ENCODE measurements at regions not wholly inside any gene's neighbourhood (a gene's known extent, or its start where the extent isn't known, plus 50 kb on each side); places are given as distances from the start of the nearest gene placed in this dataset.
"Not testable (repeated sequence)": the region's sequence is repeated elsewhere in the genome, so short reads cannot be mapped to it uniquely, and the experiment has no call there.

DNA sequence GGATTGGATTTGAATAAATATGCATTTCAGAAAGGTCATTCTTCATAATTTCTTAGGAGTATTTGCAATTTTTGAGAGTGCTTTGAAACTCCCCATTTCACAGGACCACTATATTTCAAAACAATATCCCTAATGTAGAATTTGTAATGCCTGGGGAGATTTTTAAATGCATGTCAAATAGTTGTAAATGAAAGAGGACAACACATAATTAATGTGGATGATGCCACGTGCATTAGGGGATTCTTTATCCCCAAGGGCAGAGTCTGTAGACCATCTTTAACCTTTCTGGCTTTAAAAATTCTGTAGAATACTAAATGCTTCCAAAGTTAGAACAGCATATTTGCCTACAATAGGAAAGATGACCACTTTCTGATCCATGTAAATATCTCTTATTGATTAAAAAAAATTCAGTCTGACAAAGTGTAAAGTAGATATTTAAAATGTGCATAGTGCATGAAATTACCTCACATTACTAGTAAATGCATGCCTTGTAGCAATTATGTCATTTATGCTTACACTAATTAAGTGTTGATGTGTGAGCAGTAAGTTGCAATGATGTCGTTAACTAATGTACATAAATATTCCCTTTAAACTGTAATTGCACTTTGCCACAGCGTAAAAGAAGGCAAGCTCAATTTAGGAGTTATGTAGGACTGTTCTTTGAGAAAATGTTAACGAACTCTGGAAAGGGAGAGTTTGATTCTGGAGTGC lies 416.1 kb downstream of the PSAT1 start:
- H3K9ac ChIP-seq (ENCODE audit: low read length), result no peak overlapping the region
- H3K9me3 ChIP-seq (ENCODE audit: insufficient read depth, low read length), result no peaks in the 10 kb centered on the region
- H4K20me1 ChIP-seq (ENCODE audit: low read depth, low read length), result no peaks in the 10 kb centered on the region
- TF ChIP-seq, protein P1, sequence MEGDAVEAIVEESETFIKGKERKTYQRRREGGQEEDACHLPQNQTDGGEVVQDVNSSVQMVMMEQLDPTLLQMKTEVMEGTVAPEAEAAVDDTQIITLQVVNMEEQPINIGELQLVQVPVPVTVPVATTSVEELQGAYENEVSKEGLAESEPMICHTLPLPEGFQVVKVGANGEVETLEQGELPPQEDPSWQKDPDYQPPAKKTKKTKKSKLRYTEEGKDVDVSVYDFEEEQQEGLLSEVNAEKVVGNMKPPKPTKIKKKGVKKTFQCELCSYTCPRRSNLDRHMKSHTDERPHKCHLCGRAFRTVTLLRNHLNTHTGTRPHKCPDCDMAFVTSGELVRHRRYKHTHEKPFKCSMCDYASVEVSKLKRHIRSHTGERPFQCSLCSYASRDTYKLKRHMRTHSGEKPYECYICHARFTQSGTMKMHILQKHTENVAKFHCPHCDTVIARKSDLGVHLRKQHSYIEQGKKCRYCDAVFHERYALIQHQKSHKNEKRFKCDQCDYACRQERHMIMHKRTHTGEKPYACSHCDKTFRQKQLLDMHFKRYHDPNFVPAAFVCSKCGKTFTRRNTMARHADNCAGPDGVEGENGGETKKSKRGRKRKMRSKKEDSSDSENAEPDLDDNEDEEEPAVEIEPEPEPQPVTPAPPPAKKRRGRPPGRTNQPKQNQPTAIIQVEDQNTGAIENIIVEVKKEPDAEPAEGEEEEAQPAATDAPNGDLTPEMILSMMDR (IDR thresholded peaks at IDR 0.05; ENCODE audit: insufficient read depth, low read length, poor library complexity, severe bottlenecking), result no peak
- TF ChIP-seq EZH2phosphoT487 (conservative IDR thresholded peaks at IDR 0.05; ENCODE audit: low read length), result no peak
- H3K79me2 ChIP-seq (ENCODE audit: insufficient read depth, low read length), result no peaks in the 10 kb centered on the region
- no peaks in the 10 kb centered on the region for H3K9me2 ChIP-seq (replicated peaks; ENCODE audit: insufficient read depth, low read length)
- H3K4me2 ChIP-seq (ENCODE audit: low read depth, low read length, poor library complexity, severe bottlenecking), result no peak overlapping the region
- H3K4me3 ChIP-seq (ENCODE audit: insufficient read depth, low read length, poor library complexity, severe bottlenecking), result no peak overlapping the region
- no peak overlapping the region for H2AFZ ChIP-seq (ENCODE audit: low read depth, low read length, severe bottlenecking)
- H3K27me3 ChIP-seq (ENCODE audit: low read length), result no peaks in the 10 kb centered on the region
- peaks cover 5% of the 10 kb centered on the region; the same call in 1 of the 2 replicates for H3K36me3 ChIP-seq (ENCODE audit: low read length)
- no peak overlapping the region for H3K27ac ChIP-seq (ENCODE audit: low read depth, low read length)
- H3F3A ChIP-seq (ENCODE audit: insufficient read depth), result no peaks in the 10 kb centered on the region

DNA sequence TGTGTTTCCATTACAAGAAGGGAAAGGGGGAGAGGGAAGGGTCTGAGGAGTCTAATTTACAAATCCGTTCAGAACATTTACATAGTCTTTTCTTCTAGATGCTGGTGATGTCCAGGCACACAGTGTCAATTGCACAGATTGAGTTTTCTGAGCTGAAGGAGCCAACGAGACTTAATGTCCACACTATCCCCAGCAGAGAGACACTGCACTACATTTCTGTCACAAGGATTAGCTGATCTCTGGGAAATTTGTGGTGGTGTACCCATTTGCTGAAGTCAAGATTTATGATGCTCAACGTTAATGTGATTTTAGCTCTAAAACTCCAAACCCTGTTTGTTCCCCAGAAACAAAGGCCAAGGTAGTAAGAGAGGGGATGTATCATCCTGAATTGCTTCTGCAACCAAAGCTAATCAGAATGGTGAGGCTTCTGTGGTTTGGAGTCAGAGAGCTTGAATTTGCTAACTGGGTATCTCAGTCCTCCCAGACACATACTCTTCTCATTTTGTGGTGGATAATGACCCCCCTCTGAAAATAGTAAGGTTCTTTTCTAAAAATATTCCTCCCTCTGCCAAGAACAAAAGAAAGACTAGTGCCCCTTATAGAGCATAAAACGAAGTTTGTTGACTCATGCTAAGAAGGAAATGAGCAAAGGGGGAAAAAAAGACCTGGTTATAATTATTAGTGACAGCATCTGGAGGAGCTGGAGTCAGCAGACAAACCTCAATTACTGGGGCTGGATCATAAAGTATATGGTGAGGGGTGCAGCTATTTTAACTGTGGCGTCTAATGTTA lies 416.9 kb downstream of the PSAT1 start:
- Histone ChIP-seq H3F3A (ENCODE audit: insufficient read depth) (no peaks in the 10 kb centered on the region), H3K27me3 (ENCODE audit: low read length) (no peaks in the 10 kb centered on the region), H2AFZ (ENCODE audit: low read depth, low read length, severe bottlenecking) (no peak overlapping the region), H3K9ac (ENCODE audit: low read length) (no peak overlapping the region), H3K36me3 (ENCODE audit: low read length) (peaks cover 2% of the 10 kb centered on the region; the same call in 1 of the 2 replicates), H3K79me2 (ENCODE audit: insufficient read depth, low read length) (no peaks in the 10 kb centered on the region), H3K27ac (ENCODE audit: low read depth, low read length) (no peak overlapping the region), H3K9me2 (replicated peaks; ENCODE audit: insufficient read depth, low read length) (no peaks in the 10 kb centered on the region), H3K4me2 (ENCODE audit: low read depth, low read length, poor library complexity, severe bottlenecking) (no peak overlapping the region), H4K20me1 (ENCODE audit: low read depth, low read length) (no peaks in the 10 kb centered on the region), H3K9me3 (ENCODE audit: insufficient read depth, low read length) (no peaks in the 10 kb centered on the region), H3K4me3 (ENCODE audit: insufficient read depth, low read length, poor library complexity, severe bottlenecking) (no peak overlapping the region)
- no peak for TF ChIP-seq EZH2phosphoT487 (conservative IDR thresholded peaks at IDR 0.05; ENCODE audit: low read length)
- TF ChIP-seq, protein P1 (IDR thresholded peaks at IDR 0.05; ENCODE audit: insufficient read depth, low read length, poor library complexity, severe bottlenecking), result no peak

DNA sequence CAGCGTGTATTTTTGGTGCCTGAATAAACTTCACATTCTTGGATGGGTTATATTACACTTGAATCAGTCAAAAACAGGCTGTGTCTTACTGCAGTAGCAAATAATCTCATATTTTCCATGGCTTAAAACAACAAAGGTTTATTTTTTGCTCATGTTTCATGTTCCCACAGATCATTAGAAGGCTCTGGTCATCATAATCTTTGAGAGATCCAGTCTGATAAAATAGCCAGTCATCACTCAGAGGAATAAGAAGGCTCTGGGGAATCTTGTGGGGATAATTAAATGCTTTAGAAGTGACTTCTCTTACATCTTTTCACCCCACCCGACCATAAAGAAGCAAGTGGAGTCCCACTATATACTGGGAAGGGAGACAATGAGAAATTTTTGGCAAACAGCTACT lies 417.7 kb downstream of the PSAT1 start:
- Histone ChIP-seq H3K4me2 (ENCODE audit: low read depth, low read length, poor library complexity, severe bottlenecking) (no peak overlapping the region), H3K4me3 (ENCODE audit: insufficient read depth, low read length, poor library complexity, severe bottlenecking) (no peak overlapping the region), H3K27me3 (ENCODE audit: low read length) (no peaks in the 10 kb centered on the region), H3K9me2 (replicated peaks; ENCODE audit: insufficient read depth, low read length) (no peaks in the 10 kb centered on the region), H3K36me3 (ENCODE audit: low read length) (no peaks in the 10 kb centered on the region), H3F3A (ENCODE audit: insufficient read depth) (no peaks in the 10 kb centered on the region), H3K79me2 (ENCODE audit: insufficient read depth, low read length) (no peaks in the 10 kb centered on the region), H3K9me3 (ENCODE audit: insufficient read depth, low read length) (no peaks in the 10 kb centered on the region), H3K9ac (ENCODE audit: low read length) (no peak overlapping the region), H4K20me1 (ENCODE audit: low read depth, low read length) (no peaks in the 10 kb centered on the region), H2AFZ (ENCODE audit: low read depth, low read length, severe bottlenecking) (no peak overlapping the region), H3K27ac (ENCODE audit: low read depth, low read length) (no peak overlapping the region)
- TF ChIP-seq EZH2phosphoT487 (conservative IDR thresholded peaks at IDR 0.05; ENCODE audit: low read length), result no peak
- TF ChIP-seq, protein P1 (IDR thresholded peaks at IDR 0.05; ENCODE audit: insufficient read depth, low read length, poor library complexity, severe bottlenecking), result no peak

DNA sequence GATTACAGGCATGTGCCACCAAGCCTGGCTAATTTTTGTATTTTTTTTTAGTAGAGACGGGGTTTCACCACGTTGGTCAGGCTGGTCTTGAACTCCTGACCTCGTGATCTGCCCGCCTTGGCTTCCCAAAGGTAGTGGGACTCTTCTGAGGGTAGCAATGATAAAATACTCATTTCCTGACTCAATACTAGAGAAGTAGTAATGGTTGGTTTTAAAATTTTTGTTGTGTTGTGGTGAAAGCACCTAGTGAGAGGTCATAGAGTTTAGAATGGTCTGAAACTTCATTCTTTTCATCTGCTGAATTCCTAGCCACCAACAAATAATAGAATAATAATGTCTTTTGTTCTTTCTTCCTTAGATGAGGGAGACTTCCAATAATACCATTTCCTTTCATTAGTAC lies 422.1 kb downstream of the PSAT1 start:
- not testable (repeated sequence) for H3K27me3 ChIP-seq (ENCODE audit: low read length); H3K79me2 ChIP-seq (ENCODE audit: insufficient read depth, low read length); H3K9me3 ChIP-seq (ENCODE audit: insufficient read depth, low read length); H2AFZ ChIP-seq (ENCODE audit: low read depth, low read length, severe bottlenecking); H3K4me3 ChIP-seq (ENCODE audit: insufficient read depth, low read length, poor library complexity, severe bottlenecking); H3K9me2 ChIP-seq (replicated peaks; ENCODE audit: insufficient read depth, low read length); H4K20me1 ChIP-seq (ENCODE audit: low read depth, low read length); H3F3A ChIP-seq (ENCODE audit: insufficient read depth); H3K4me2 ChIP-seq (ENCODE audit: low read depth, low read length, poor library complexity, severe bottlenecking); H3K36me3 ChIP-seq (ENCODE audit: low read length); H3K27ac ChIP-seq (ENCODE audit: low read depth, low read length); H3K9ac ChIP-seq (ENCODE audit: low read length)
